Activated T-cell treated with anti-CD3 and anti-CD28 coated beads, Interleukin-2, amount 50 U/mL, for 24 hours (primary cell): ENCODE measurements at regions not wholly inside any gene's neighbourhood (a gene's known extent, or its start where the extent isn't known, plus 50 kb on each side); places are given as distances from the start of the nearest gene placed in this dataset.

ENCODE experiments used
- DNase-seq: peaks from one replicate; pipeline ENCODE4 v3.0.0-alpha.2; 2020
- H3K27ac Mint-ChIP-seq: 2 replicates; pipeline ENCODE4 v1.8.0; 2020; ENCODE audit warnings: mild to moderate bottlenecking, mixed read lengths
- H3K27me3 Mint-ChIP-seq: 2 replicates; pipeline ENCODE4 v1.8.0; 2020; ENCODE audit warnings: mixed read lengths
- H3K36me3 Mint-ChIP-seq: 2 replicates; pipeline ENCODE4 v1.8.0; 2020; ENCODE audit warnings: low read depth, mixed read lengths
- H3K4me1 Mint-ChIP-seq: 2 replicates; pipeline ENCODE4 v1.8.0; 2020; ENCODE audit warnings: low read depth, mixed read lengths
- H3K4me3 Mint-ChIP-seq: 2 replicates; pipeline ENCODE4 v1.8.0; 2020; ENCODE audit warnings: mild to moderate bottlenecking, moderate library complexity, mixed read lengths
- H3K9me3 Mint-ChIP-seq: 2 replicates; pipeline ENCODE4 v1.8.0; 2020; ENCODE audit warnings: mixed read lengths

DNA sequence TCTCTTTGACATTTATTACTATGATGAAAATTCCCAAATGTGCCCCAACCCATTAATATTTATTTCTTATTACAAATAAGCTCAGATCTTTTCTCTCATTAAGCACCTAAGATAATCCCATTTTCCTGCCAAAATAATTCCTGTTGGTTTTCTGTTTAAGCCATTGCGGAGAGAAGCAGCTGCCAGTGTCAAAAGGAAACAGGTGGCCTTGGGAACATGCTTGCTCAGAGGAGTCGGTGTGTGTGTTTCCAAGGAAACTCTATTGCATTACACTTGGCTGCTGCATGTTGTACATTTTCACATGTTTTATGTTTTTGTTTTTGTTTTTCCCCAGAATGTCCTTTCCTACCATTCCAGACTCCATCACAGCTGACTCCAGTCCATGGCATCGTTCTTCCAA is 56.4 kb downstream of the CD24 start:
- peaks cover 4% of the 10 kb centered on the region for H3K4me1 Mint-ChIP-seq
- no peaks in the 10 kb centered on the region for H3K9me3 Mint-ChIP-seq
- no peaks in the 10 kb centered on the region for H3K36me3 Mint-ChIP-seq
- H3K4me3 Mint-ChIP-seq, result no peak overlapping the region
- DNase-seq, result no peak
- peaks cover 24% of the 10 kb centered on the region for H3K27me3 Mint-ChIP-seq
- no peak overlapping the region for H3K27ac Mint-ChIP-seq

DNA sequence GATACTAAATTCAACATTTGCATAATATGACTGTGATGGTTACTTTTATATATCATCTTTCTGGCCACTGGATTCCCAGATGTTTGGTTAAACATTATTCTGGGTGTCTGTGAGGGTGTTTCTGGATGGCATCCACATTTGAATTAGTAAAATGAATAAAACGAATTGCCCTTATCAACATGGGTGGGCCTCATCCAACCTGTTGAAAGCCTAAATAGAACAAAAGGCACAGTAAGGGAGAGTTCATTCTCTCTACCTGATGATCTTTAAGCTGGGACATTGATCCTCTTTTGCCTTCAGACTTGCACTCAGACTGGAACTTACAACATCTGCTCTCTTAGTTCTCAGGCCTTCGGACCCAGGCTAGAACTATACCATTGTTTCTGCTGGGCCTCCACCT is 57.6 kb downstream of the CD24 start:
- no peak overlapping the region for H3K27ac Mint-ChIP-seq
- no peak overlapping the region for H3K4me3 Mint-ChIP-seq
- H3K4me1 Mint-ChIP-seq, result peaks cover 4% of the 10 kb centered on the region
- H3K36me3 Mint-ChIP-seq, result no peaks in the 10 kb centered on the region
- no peak for DNase-seq
- H3K27me3 Mint-ChIP-seq, result peaks cover 22% of the 10 kb centered on the region
- no peaks in the 10 kb centered on the region for H3K9me3 Mint-ChIP-seq

DNA sequence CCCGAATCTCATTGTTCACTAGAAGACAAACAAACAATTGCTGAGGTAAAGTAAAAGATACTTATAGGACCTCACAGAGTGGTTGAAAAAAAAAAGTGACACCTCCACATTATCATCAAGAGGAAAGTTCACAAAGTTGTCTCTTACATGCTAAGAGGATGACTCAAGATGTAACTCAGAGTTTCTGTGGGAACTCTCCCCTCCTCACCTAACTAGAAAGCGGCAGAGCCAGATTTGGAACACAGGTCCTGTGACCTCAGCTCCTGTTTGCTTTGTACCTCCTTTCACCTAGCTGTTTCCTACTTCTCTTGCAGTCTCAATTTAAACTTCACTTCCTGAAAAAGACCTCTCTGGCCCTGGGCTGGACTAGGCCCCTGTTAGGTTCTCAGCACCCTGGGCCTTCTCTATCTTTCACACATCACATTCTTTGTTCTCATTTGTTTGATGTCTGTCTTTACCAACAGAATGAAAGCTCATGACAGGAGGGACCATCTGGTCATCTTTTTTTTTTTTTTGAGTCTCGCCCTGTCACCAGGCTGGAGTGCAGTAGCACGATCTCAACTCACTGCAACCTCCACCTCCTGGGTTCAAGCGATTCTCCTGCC is 60.8 kb downstream of the CD24 start:
- Mint-ChIP-seq H3K4me1 (peaks cover 4% of the 10 kb centered on the region), H3K9me3 (no peaks in the 10 kb centered on the region), H3K4me3 (no peak overlapping the region), H3K27ac (no peak overlapping the region), H3K27me3 (peaks cover 9% of the 10 kb centered on the region), H3K36me3 (no peaks in the 10 kb centered on the region)
- DNase-seq, result no peak

DNA sequence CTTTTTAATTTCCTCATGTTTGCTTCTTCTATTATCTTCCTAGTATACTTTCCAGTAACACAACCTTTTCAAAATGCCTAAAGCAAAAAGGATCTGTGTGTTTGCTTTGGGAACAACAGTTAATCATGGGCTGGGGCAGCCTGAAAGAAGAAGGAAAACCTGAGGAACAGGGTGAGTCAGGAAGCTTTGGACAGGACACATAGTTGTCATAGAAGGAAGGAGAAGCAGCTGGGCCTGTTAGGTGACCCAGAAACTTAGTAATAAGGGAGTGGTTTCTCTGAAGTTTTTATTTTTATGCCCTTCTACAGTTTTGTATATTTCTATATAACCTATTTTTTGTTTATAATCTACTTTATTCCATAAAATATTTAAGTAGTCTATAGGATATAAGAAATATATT is 61.4 kb downstream of the CD24 start:
- Mint-ChIP-seq H3K27ac (no peak overlapping the region), H3K27me3 (peaks cover 5% of the 10 kb centered on the region), H3K4me1 (peaks cover 4% of the 10 kb centered on the region), H3K9me3 (no peaks in the 10 kb centered on the region), H3K36me3 (no peaks in the 10 kb centered on the region), H3K4me3 (no peak overlapping the region)
- DNase-seq, result no peak

DNA sequence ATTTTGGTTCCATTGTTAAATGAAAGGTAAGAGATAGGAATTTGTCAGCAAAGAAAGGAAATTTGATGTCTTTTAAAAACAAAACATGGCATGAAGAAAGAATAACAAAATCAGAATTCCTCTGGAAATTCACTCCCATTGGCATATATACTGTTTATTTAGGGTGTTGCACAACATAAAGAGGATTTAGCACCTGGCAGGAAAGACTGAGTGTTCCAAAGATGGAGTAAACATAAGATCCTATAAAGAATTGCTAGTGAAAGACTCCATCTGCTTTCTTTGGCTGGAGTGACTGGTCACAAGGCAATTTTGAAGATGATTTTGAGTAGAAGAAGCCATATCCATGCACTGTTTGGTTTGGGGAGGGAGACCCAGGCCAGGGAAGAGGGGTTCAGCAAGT is 62.4 kb downstream of the CD24 start:
- H3K27ac Mint-ChIP-seq, result no peak overlapping the region
- no peaks in the 10 kb centered on the region for H3K9me3 Mint-ChIP-seq
- H3K36me3 Mint-ChIP-seq, result no peaks in the 10 kb centered on the region
- H3K4me1 Mint-ChIP-seq, result peaks cover 4% of the 10 kb centered on the region
- H3K4me3 Mint-ChIP-seq, result no peak overlapping the region
- DNase-seq, result no peak
- peaks cover 5% of the 10 kb centered on the region for H3K27me3 Mint-ChIP-seq

DNA sequence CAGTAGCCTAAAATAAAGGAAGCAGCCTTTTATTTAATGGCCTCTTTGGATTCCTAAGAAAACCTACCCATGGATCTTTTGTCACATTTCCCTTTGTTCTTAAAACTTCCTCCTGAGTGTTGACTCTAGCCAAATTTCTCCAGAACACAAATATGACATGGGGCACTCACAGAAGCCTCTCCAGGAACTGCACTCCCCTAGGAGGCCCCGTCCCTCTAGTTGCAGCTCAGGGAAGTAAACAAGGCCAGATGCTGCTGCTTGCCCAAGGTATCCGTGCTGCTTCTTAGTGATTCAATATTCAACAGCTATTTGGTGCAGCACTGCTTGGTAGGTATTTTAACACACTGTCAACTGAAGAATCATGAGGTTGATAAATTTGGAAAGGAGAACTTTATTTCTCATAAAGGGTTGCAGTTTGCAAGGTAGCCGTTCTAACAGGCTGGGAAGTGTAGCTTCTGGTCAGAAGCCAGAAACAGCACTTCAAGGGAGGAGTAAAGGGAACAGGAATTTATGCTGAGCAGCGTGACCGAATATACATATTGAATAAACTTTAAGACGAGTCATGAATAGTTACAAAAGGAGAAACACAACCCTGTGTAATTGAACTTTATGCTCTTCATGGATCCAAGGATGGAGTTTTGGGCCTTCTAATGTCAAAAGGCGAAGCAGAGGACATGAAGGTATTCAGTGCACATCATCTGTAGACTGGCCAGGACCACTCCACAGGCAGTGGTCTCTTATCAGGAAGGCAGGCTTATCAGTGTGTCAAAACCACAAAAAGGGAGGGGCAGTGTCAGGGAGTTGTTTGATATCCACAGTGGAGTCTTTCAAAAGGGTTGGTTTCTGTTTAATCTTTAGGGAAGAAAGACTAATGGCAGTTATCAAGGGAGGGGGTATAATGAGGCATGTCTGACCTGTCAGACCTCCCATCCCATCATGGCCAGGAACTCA is 63.3 kb downstream of the CD24 start:
- peaks cover 4% of the 10 kb centered on the region for H3K4me1 Mint-ChIP-seq
- DNase-seq, result no peak
- no peaks in the 10 kb centered on the region for H3K27me3 Mint-ChIP-seq
- no peak overlapping the region for H3K4me3 Mint-ChIP-seq
- no peaks in the 10 kb centered on the region for H3K9me3 Mint-ChIP-seq
- no peaks in the 10 kb centered on the region for H3K36me3 Mint-ChIP-seq
- no peak overlapping the region for H3K27ac Mint-ChIP-seq

DNA sequence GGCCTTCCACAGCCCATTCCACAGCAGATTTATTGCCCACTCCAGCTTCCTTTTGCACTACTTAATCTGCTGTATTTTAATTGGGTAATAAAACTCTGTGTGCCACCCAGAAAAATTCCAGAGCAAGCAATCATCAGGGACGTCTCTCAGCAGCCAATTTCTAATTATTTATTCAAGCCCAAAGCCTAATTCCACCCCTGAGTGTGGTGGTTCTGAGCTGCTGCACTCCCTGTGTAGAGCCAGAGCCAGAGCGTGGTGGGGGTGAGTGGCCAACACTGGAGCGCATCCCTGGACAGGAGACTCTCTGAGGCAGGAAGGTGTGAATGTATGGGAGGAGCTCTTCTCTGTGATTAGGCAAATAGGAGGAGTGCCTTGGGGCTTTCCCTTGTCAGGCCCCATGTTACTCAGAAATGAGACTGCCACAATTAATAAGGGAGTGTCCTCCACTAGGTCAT is 66.1 kb downstream of the CD24 start:
- Mint-ChIP-seq H3K4me3 (no peak overlapping the region), H3K4me1 (no peaks in the 10 kb centered on the region), H3K27ac (no peak overlapping the region), H3K9me3 (no peaks in the 10 kb centered on the region), H3K27me3 (peaks cover 5% of the 10 kb centered on the region), H3K36me3 (no peaks in the 10 kb centered on the region)
- no peak for DNase-seq

DNA sequence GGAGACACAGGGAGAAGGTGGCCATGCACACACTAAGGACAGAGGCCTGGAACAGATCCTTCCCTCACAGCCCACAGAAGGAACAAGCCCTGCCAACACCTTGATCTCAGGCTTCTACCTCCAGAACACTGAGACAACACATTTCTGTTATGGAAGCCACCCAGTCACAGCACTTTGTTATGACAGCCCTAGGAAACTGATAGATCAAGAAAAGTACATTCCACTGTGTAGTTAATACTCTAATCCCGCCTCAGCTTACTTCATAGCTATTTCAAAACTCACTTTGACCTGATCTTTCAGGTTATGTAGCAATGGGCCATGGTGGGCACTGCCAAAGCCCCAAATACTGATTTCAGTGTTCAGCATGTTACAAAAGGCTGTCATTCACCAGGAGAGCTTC is 66.8 kb downstream of the CD24 start:
- DNase-seq, result no peak
- Mint-ChIP-seq H3K9me3 (no peaks in the 10 kb centered on the region), H3K36me3 (no peaks in the 10 kb centered on the region), H3K27ac (no peak overlapping the region), H3K4me3 (no peak overlapping the region), H3K27me3 (peaks cover 5% of the 10 kb centered on the region), H3K4me1 (no peaks in the 10 kb centered on the region)

DNA sequence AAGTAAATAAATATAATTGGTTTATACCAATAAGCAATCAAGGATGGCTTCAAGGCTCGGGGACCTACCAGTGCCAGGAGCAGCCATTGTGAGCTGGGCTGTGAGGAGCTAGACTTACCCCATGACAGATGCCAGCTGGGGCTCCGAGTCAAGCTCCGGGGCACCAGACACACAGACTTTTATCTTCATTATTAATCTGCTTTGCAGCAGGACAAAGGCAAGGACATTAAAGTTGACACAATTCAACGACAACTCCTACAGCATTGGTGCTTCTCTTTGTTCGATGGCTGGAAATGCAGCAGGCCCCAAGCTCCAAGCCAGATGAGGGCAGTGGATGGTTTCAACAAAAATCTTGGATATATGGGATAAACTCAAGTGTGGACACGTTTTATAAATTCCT is 68.3 kb downstream of the CD24 start:
- Mint-ChIP-seq H3K9me3 (peaks cover under 1% of the 10 kb centered on the region), H3K4me3 (no peak overlapping the region), H3K27me3 (peaks cover 5% of the 10 kb centered on the region), H3K36me3 (no peaks in the 10 kb centered on the region), H3K27ac (no peak overlapping the region), H3K4me1 (no peaks in the 10 kb centered on the region)
- DNase-seq, result no peak

DNA sequence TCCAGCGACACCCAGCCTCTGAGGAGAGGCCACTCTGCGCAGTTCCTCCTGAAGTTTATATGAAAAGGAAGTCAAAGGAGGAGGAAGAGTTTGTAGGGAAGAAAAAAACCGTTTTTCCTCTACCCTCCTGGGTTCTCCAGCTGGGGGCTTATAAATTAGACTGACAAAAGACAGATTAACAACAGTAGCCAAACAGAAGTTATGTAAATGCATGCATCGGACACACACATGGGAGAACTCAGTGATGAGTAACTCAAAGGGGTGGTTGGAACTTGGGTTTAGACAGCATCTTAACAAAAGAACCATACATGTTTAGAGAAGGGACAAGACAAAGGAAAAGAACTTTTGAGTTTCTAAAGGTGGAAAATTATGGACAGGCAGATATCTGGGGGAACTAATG is 71.2 kb downstream of the CD24 start:
- Mint-ChIP-seq H3K9me3 (peaks cover 7% of the 10 kb centered on the region), H3K4me1 (no peaks in the 10 kb centered on the region), H3K27ac (no peak overlapping the region), H3K36me3 (no peaks in the 10 kb centered on the region), H3K27me3 (peaks cover 8% of the 10 kb centered on the region), H3K4me3 (no peak overlapping the region)
- DNase-seq, result no peak

DNA sequence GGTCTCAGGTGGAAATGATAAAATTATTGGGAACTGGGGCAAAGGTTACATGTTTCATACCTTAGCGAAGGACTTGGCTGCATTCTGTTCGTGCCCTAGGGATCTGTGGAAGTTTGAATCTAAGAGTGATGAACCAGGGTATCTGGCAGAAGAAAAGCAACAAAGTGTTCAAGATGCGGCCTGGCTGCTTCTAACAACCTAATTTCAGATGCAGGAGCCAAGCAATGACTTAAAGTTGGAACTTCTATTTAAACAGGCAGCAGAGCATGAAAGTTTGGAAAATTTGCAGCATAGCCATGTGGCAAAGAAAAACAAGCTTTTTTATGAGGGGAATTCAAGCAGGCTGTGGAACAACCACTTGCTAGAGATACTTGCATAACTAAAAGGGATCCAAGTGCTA is 73.5 kb downstream of the CD24 start:
- H3K27me3 Mint-ChIP-seq, result peaks cover 9% of the 10 kb centered on the region

DNA sequence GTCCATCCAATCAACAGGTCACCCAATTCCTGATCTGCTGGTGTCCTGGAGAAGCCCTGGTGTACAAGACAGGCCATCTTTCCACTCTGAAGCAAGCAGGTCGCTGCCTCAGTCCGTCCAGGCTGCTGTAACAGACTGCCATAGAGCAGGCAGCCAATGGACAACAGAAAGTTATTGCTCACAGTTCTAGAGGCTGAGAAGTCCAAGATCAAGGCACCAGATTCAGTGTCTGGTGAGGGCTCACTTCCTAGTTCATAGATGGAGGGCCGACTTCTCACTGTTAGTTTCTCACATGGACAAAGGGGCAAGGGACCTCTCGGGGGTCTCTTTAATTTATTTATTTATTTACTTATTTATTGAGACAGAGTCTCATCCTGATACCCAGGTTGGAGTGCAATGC is 74.8 kb downstream of the CD24 start:
- Mint-ChIP-seq H3K4me3 (no peak overlapping the region), H3K4me1 (no peaks in the 10 kb centered on the region), H3K27me3 (peaks cover 9% of the 10 kb centered on the region), H3K27ac (no peak overlapping the region), H3K36me3 (no peaks in the 10 kb centered on the region), H3K9me3 (peaks cover 7% of the 10 kb centered on the region)
- no peak for DNase-seq

More for the DNA sequence above, 73.5 kb downstream of the CD24 start:
- no peak overlapping the region for H3K4me3 Mint-ChIP-seq
- no peak overlapping the region for H3K27ac Mint-ChIP-seq
- no peaks in the 10 kb centered on the region for H3K36me3 Mint-ChIP-seq
- no peak for DNase-seq
- H3K4me1 Mint-ChIP-seq, result no peaks in the 10 kb centered on the region
- H3K9me3 Mint-ChIP-seq, result peaks cover 7% of the 10 kb centered on the region

DNA sequence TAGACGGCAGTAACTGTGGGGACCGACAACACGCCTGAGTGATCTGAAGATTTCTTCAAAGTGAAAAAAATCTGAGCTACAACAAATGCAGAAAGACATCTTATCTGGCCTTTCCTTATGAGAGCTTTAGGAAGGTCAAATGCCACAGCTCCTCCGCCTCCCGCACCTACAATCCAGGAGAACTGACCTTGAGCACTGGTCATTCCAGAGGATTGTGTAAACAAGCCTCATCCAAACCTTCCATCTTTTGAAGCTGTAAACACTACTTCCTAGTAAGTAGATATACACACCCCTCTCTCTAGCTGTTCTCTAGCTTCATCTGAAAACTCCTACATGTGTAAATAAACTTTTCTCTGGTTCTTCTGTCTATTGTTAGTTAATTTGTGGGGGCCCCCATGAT is 76.9 kb downstream of the CD24 start:
- Mint-ChIP-seq H3K27ac (no peak overlapping the region), H3K4me3 (no peak overlapping the region), H3K4me1 (no peaks in the 10 kb centered on the region), H3K36me3 (no peaks in the 10 kb centered on the region), H3K27me3 (peaks cover 18% of the 10 kb centered on the region), H3K9me3 (peaks cover 7% of the 10 kb centered on the region)
- DNase-seq, result no peak

DNA sequence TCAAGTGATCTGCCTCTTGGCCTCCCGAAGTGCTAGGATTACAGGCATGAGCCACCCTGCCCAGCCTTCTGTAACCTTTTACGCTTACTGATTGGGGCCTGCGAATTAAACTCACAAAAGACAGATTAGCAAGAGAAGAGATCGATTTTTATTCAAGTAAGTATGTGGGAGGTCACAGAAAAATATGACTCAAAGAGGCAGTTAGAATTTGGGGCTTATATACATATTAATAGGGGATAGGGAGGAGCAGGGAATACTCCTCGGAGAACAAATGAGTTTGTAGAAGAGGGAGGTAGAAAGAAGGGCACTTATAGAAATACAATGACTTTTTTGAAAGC is 78.9 kb downstream of the CD24 start:
- no peak for DNase-seq
- no peak overlapping the region for H3K27ac Mint-ChIP-seq
- H3K27me3 Mint-ChIP-seq, result peaks cover 23% of the 10 kb centered on the region
- H3K4me3 Mint-ChIP-seq, result no peak overlapping the region
- peaks cover under 1% of the 10 kb centered on the region for H3K9me3 Mint-ChIP-seq
- H3K4me1 Mint-ChIP-seq, result no peaks in the 10 kb centered on the region
- H3K36me3 Mint-ChIP-seq, result no peaks in the 10 kb centered on the region

DNA sequence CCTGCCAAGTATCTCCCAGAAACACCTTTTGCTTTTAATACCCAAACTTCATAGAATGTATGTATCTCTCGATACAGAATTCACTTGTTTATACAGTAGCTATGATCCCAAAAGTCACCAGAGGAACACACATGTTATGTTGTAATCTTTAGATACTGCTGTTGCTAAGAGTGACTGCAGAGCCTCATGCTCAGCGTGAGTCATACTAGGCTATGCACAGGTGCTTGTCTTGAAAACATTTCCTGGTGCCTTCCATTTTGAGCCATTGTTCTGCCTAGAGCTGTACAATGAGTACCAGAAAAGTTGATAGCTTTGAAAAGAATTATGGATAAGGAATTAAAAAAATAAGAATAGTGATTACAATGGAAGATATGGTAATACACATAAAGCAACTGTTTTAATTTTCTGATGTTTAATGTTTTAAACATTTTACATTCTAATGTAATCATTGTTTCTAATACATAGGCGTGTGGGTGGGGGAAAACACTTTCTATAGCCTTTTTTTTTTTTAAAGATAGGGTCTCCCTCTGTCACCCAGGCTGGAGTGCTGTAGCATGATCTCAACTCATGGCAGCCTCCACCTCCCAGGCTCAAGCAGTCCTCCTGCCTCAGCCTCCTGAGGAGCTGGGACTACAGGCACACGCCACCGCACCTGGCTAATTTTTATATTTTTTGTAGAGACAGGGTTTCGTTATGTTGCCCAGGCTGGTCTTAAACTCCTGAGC is 79.4 kb downstream of the CD24 start:
- H3K36me3 Mint-ChIP-seq, result no peaks in the 10 kb centered on the region
- no peak overlapping the region for H3K27ac Mint-ChIP-seq
- DNase-seq, result no peak
- H3K9me3 Mint-ChIP-seq, result no peaks in the 10 kb centered on the region
- peaks cover 23% of the 10 kb centered on the region for H3K27me3 Mint-ChIP-seq
- no peaks in the 10 kb centered on the region for H3K4me1 Mint-ChIP-seq
- no peak overlapping the region for H3K4me3 Mint-ChIP-seq
